Ammon's horn (tissue), 1 donor: ENCODE measurements at regions not wholly inside any gene's neighbourhood (a gene's known extent, or its start where the extent isn't known, plus 50 kb on each side); places are given as distances from the start of the nearest gene placed in this dataset.

Experiments used
- DNase-seq: peaks from one replicate; pipeline ENCODE4 v3.0.0-alpha.2; 2016; ENCODE audit warnings: low spot score

- no peak for DNase-seq
These were observed 93.9 kb upstream of the DIO3 start for GRCh38 chr14:101467181-101467926.

DNA sequence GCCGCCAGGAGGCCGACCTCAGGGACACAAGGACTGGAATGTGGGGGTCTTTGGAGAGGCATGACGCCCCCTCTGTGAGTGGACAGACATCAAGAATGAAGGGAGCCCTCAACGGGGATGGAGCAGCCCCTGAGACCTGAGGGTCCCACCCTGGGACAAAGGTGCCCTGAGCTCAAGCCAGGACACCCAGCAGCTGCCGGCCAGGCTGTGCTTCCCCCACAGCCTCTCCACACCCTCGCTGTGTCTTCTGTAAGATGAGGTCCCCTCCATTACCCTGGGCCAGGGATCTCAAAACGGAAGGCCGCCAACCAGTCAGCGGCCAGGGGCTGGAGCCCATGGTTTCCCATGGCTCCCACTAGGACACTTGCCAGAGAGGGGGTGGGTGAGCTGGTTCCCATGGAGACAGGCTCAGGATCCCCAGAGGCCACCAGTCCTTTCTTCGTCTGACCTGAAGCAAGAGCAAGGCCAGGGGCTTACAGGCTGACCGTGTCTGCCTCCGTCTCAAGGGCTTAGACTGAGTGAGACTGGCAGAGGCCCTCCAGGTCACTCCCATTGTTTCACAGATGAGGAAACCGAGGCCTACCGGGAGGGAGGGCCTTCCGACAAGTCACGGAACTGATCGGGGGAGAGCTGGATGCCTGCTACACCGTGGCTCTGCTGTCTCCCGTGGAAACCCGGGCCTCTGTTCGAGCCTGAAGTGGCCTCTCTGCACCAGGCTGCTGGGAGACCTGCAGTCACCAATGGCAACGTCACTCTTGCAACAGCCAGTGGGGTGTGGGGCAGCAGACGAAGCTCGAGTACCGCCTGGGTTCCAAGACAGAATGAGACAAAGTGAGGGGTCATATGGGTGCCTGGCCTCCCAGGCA lies 91.7 kb upstream of the DIO3 start:
- DNase-seq: peak; percentile 47

- no peak for DNase-seq
These were observed 91.0 kb upstream of the DIO3 start for GRCh38 chr14:101470266-101470665.

DNA sequence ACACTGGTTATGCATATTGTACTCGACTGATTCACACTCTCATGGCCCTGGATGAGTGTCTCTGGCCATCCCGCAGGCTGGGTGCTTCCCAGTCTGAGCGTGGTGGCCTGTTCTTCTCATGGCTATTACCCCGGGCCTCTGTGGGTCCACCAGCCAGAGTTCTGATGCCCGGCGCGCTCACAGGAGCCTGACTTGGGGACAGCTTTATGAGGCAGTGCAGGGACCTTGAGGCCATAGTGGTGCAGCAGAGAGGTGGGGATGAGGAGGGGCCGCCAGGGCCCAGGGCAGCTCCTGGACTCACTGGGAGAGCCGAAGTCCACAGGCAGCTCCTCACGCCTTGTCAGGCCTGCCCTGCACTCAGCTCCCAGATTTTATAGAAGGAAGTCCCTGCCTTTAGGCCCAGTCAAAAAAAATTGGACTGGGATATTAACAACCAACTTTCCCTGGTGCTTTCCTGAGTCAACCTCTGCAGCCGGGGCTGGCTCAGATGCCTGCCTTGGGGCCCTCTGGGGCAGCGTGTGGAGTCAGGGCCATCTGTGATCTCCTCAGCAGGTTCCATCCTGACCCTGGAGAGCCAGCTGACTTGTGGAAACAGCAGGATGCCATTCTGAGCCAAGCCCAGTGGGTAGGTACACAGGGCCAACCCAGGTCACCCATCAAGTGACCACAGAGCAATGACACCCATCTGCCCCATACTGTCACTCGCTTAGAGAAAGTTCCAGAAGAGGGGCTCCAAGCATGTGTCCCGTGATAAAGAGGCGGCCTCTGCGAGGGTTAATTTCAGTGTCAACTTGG lies 89.4 kb upstream of the DIO3 start:
- no peak for DNase-seq

DNA sequence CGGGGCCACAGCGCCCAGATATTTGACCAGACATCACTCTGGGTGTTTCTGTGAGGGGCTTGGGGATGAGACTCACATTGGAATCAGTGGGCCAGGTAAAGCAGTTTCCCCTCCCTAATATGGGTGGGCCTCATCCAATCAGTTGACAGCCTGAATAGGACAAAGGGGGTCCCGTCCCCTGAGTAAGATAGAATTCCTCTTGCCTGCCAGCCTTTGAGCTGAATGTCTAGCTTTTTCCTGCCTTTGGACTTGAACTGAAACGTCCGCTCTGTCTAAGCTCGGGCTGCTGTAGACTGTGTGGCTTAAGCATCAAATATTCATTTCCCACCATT lies 88.8 kb upstream of the DIO3 start:
- DNase-seq: no peak

- DNase-seq: no peak
These were observed 88.1 kb upstream of the DIO3 start for GRCh38 chr14:101473045-101473729.

DNA sequence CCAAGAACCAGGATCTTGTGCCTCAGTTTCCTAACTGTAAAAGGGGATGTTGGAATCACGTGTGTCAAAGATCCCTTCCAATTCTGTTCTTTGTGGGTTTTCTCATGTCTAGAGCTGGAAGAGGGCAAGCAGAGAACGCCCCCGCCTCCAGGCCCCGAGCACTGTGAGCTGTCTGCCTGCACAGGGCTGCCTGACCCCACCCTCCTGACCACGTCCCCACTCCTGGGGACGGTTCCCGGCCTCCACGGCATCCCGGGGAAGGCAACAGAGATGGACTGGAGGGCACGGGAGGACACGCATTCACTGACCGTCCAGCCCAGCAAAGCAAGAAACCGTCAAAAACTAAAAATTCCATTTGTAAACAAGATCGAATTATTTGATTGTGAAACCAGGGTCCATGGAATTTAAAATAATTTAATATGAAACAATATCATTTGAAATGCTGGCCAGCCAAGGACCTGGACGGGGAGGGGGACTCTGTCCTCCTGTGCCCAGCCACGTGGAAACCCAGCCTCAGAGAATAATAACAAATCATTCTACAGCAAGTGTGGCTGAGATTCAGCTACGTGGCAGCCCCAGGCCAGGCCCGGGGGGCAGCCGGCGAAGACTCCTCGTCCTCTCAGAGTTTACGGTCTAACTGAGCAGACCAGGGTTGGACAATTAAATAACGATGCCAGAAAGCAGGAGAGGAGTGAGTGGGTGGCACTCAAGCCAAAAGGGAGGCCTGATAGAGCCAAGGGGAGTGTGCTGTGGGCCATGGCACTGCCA lies 87.3 kb upstream of the DIO3 start:
- no peak for DNase-seq

- DNase-seq: no peak
These were observed 86.5 kb upstream of the DIO3 start for GRCh38 chr14:101474563-101475455.

DNA sequence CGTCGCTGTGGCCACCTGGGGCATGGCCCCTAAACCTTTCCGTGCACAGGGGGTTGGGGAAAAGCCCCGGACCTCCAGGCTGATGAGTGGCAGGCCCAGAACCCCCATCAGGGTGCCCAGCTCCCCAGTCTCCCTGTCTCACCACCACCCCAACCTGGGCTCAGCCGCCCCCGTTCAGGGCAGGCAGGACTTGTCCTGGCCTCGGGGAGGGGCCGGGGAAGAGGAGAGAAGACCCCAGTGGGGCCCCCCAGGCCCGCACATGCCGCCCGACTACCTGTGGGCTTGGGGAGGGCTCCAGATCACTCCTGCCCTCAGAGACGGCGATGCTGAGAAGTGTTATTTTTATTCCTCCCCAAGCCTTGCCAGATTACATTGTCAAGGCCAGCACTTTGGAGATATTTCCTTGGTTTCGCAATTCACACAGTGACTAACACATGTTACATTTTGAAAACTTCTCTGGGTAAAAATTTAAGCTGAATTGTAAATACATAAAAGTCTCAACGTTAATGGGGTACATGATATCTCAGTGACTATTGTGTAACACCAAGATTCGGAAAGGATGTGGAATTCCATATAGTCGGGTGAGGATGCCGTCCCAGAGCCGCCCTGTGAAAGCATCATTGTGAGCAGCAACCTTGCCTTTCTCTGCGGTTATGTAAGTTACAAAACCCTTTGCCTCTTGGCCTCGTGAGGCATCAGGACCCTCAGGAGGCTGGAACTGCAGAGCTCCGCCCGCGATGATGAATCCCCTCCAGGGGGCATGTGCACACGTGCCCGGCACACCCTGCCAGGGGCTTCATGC lies 85.6 kb upstream of the DIO3 start:
- peak; percentile 29 for DNase-seq

- DNase-seq: no peak
These were observed 84.9 kb upstream of the DIO3 start for GRCh38 chr14:101476258-101476915.

DNA sequence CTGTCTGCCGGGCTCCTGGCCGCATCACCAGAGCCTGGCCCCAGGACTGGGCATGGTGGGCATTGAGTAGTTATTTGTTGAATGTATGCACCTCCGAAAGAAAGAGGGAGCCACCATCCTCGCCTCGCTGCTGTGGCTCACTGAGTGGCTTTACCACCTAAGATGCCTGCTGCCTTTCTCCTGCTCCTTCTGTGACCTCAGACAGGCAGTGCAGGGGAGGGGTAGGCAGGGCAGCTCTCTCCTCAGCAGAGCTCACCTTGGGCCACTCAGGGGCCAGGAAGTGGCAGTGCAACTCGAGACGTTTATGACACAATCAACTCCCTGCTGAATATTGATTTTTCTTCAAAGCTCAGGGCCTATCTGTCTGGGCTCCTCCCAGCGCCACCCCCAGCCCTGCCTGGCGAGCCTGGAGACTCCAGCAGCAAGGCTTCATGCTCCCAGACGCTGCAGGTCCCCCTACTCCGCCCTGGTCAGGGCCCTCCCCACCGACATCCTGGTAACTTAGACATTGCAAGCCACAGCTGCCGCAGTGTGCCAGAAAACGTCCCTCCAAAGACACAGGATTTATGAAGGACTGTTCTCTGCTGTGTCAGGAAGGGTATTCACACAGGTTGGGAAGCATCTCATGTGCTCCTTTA lies 84.3 kb upstream of the DIO3 start:
- DNase-seq: no peak

GRCh38 chr14:101477648-101478047 lies 83.6 kb upstream of the DIO3 start:
- DNase-seq: no peak

- no peak for DNase-seq
These were observed 83.2 kb upstream of the DIO3 start for GRCh38 chr14:101478096-101478495.

DNA sequence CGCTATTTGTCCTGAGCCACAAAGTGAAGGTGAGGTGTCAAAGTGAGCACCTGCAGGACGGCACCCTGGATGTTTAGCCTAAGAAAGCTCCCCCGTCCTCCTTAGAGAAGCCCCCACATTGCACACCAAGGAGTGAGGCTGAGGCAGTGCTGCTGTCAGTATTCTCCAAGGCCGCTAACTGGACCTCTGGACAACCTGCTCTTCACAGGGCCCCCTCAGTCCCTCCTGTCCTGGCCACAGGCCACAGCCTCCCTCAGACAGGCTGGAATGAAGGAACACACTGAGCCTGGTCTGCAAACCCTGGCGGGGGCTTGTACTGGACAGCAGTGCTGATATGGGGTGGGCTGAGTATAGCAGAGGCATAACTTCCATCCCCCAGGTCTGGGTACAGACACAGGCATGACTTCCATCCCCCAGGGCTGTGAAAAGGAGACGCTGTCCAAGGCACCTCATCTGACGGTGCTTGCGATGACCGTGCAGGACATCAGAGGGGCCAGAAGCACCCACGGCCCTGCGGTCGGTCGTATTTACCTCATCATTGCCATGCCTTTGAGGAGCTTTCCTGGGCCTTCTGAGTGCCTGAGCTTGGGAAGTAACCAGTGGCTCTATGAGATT lies 82.4 kb upstream of the DIO3 start:
- no peak for DNase-seq

- no peak for DNase-seq
These were observed 81.1 kb upstream of the DIO3 start for GRCh38 chr14:101480022-101480746.

- no peak for DNase-seq
These were observed 80.4 kb upstream of the DIO3 start for GRCh38 chr14:101480747-101481530.
